Limb (tissue), 2 donors: ENCODE measurements at regions not wholly inside any gene's neighbourhood (a gene's known extent, or its start where the extent isn't known, plus 50 kb on each side); places are given as distances from the start of the nearest gene placed in this dataset.
"Not testable (repeated sequence)": the region's sequence is repeated elsewhere in the genome, so short reads cannot be mapped to it uniquely, and the experiment has no call there.

Source experiments
- DNase-seq, 2 donors: peaks; one replicate each; pipeline ENCODE4 v3.0.0-alpha.2; 2016; ENCODE audit errors: extremely low spot score in 2 of 2

- no peak for DNase-seq
These were observed 1294.3 kb upstream of the ATXN8OS start for GRCh38 chr13:68813180-68813796.

GRCh38 chr13:68810660-68811059 is 1297.0 kb upstream of the ATXN8OS start:
- no peak for DNase-seq

- no peak for DNase-seq
These were observed 1299.2 kb upstream of the ATXN8OS start for GRCh38 chr13:68808456-68808855.

- no peak for DNase-seq
These were observed 1301.5 kb upstream of the ATXN8OS start for GRCh38 chr13:68806125-68806524.

- no peak for DNase-seq
These were observed 1323.4 kb upstream of the ATXN8OS start for GRCh38 chr13:68784275-68784674.

GRCh38 chr13:68759617-68760016 is 1348.0 kb upstream of the ATXN8OS start:
- DNase-seq, result no peak

- no peak for DNase-seq
These were observed 1357.8 kb upstream of the ATXN8OS start for GRCh38 chr13:68749796-68750195.

GRCh38 chr13:68748038-68748437 is 1359.6 kb upstream of the ATXN8OS start:
- DNase-seq, result no peak

- DNase-seq, result no peak
These were observed 1362.1 kb upstream of the ATXN8OS start for GRCh38 chr13:68745502-68745901.

GRCh38 chr13:68736961-68737360 is 1370.7 kb upstream of the ATXN8OS start:
- no peak for DNase-seq

- no peak for DNase-seq
These were observed 1379.8 kb upstream of the ATXN8OS start for GRCh38 chr13:68727798-68728197.

GRCh38 chr13:68727165-68727564 is 1380.5 kb upstream of the ATXN8OS start:
- no peak for DNase-seq

- DNase-seq, result no peak
These were observed 1387.8 kb upstream of the ATXN8OS start for GRCh38 chr13:68719815-68720214.

- no peak for DNase-seq
These were observed 1392.0 kb upstream of the ATXN8OS start for GRCh38 chr13:68715651-68716050.

- DNase-seq, result no peak
These were observed 1393.3 kb upstream of the ATXN8OS start for GRCh38 chr13:68714292-68714691.

- DNase-seq, result no peak
These were observed 1394.2 kb upstream of the ATXN8OS start for GRCh38 chr13:68713394-68713793.

GRCh38 chr13:68708336-68708908 is 1399.2 kb upstream of the ATXN8OS start:
- no peak for DNase-seq

GRCh38 chr13:68706044-68706443 is 1401.6 kb upstream of the ATXN8OS start:
- DNase-seq, result not testable (repeated sequence)

- no peak for DNase-seq
These were observed 1410.1 kb upstream of the ATXN8OS start for GRCh38 chr13:68697551-68697950.

- no peak for DNase-seq
These were observed 1410.7 kb upstream of the ATXN8OS start for GRCh38 chr13:68696907-68697306.

GRCh38 chr13:68692049-68692448 is 1415.6 kb upstream of the ATXN8OS start:
- no peak for DNase-seq

GRCh38 chr13:68690567-68690966 is 1417.1 kb upstream of the ATXN8OS start:
- no peak for DNase-seq

- DNase-seq, result no peak
These were observed 1431.0 kb upstream of the ATXN8OS start for GRCh38 chr13:68676513-68677115.
